GM12878 (cell line): ENCODE measurements at regions not wholly inside any gene's neighbourhood (a gene's known extent, or its start where the extent isn't known, plus 50 kb on each side); places are given as distances from the start of the nearest gene placed in this dataset.

ENCODE experiments used
- ASH2L ChIP-seq: fragments of 300-600, 200-600 bp; sonication (generic); IDR thresholded peaks from 2 replicates; pipeline ENCODE4 v1.6.1; 2017; ENCODE audit warnings: low read depth, mild to moderate bottlenecking, borderline replicate concordance
- CREM ChIP-seq: IDR thresholded peaks from 2 replicates; pipeline ENCODE4 v1.6.1; 2014; ENCODE audit warnings: antibody characterized with exemption, low read depth
- CTCF ChIP-seq, 3 experiments: IDR thresholded peaks in 2 of 3; conservative IDR thresholded peaks in 1 of 3; 2 replicates each; pipeline ENCODE4 v1.5.1; 2011; ENCODE audit warnings: low read depth in 3 of 3, low read length in 3 of 3, mild to moderate bottlenecking in 3 of 3, control low read depth in 2 of 3, moderate library complexity in 2 of 3, inconsistent platforms in 1 of 3, mixed read lengths in 1 of 3; ENCODE audit not compliant: control insufficient read depth in 2 of 3, insufficient read depth in 1 of 3; ENCODE audit errors: extremely low read depth in 1 of 3
- ESRRA ChIP-seq: IDR thresholded peaks from 2 replicates; pipeline ENCODE4 v1.6.1; 2012; ENCODE audit warnings: mild to moderate bottlenecking, low read length, improper control_type of control experiment
- GABPA ChIP-seq: IDR thresholded peaks from 2 replicates; pipeline ENCODE4 v1.6.1; 2014; ENCODE audit warnings: antibody characterized with exemption, low read depth, mild to moderate bottlenecking, inconsistent platforms
- MEF2A ChIP-seq: IDR thresholded peaks from 2 replicates; pipeline ENCODE4 v1.6.1; 2011; ENCODE audit warnings: low read depth, mild to moderate bottlenecking, low read length, moderate library complexity; ENCODE audit not compliant: insufficient read depth
- MYC ChIP-seq: IDR thresholded peaks from 2 replicates; pipeline ENCODE4 v1.6.1; 2011; ENCODE audit warnings: mild to moderate bottlenecking, low read length, moderate library complexity, inconsistent platforms; ENCODE audit not compliant: insufficient read depth, insufficient replicate concordance, insufficient read length, severe bottlenecking
- PML ChIP-seq: IDR thresholded peaks from 2 replicates; pipeline ENCODE4 v1.6.1; 2012; ENCODE audit warnings: low read length, inconsistent platforms
- RAD21 ChIP-seq: IDR thresholded peaks from 2 replicates; pipeline ENCODE4 v1.6.1; 2011; ENCODE audit warnings: mild to moderate bottlenecking, low read depth, low read length, moderate library complexity; ENCODE audit not compliant: insufficient read depth
- TAF1 ChIP-seq: IDR thresholded peaks from 2 replicates; pipeline ENCODE4 v1.6.1; 2011; ENCODE audit warnings: mild to moderate bottlenecking, low read depth, low read length, borderline replicate concordance
- ZSCAN29 ChIP-seq: fragments of 450-650 bp; IDR thresholded peaks from 2 replicates; pipeline ENCODE4 v1.6.1; 2017; ENCODE audit warnings: mild to moderate bottlenecking, moderate library complexity
- ZZZ3 ChIP-seq: IDR thresholded peaks from 2 replicates; pipeline ENCODE4 v1.6.1; 2011; ENCODE audit warnings: low read depth; ENCODE audit not compliant: control insufficient read depth, insufficient read length

GRCh38 chr7:25727446-25727845, 424.6 kb upstream of the NFE2L3 start:
- no peak for TF ChIP-seq PML
- no peak for TF ChIP-seq GABPA
- no peak for TF ChIP-seq TAF1
- no peak for TF ChIP-seq CREM
- no peak for TF ChIP-seq CTCF (IDR thresholded peaks at IDR 0.05 in 2 of 3, conservative IDR thresholded peaks at IDR 0.05 in 1 of 3; ENCODE audit: control insufficient read depth in 2 of 3, extremely low read depth in 1 of 3, insufficient read depth in 1 of 3, low read depth in 3 of 3, low read length in 3 of 3)
- no peak for TF ChIP-seq MEF2A
- no peak for TF ChIP-seq ESRRA
- no peak for TF ChIP-seq ZSCAN29
- no peak for TF ChIP-seq ASH2L
- no peak for TF ChIP-seq MYC
- no peak for TF ChIP-seq RAD21
- no peak for TF ChIP-seq ZZZ3
